ENCODE measurements at regions not wholly inside any gene's neighbourhood (a gene's known extent, or its start where the extent isn't known, plus 50 kb on each side); places are given as distances from the start of the nearest gene placed in this dataset.

DNA sequence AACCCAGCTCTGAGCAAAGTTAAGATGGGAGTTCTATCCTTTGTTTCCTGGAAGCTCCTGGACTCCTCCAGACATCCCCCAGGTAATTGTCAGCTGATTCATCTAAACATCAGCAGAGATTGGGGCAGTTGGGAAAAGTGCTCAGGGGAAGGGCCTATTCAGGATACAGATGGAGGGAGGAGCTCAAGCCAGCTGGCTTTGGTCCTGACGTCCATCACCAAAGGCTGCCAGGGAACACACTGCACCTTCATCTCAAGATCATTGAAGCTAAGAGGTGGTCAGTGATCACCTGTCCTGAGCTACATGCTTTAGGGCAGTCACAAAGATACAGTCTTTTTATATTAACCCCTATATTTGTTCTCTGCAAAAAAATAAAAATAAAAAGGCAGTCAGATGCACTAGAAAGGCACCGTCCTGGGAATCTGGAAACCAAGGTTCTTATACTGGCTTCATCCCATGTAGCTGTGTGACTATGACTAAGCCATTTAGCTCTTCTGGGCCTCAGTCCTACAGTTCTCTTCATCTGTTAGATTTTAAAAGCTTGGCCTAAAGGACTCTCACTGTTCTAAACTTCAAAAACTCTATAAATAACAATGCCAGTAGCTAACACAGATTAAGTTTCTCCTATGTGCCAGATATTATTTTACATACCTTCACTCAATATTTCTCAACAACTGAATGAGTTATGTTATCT lies 446.5 kb downstream of the BCL11A start:
- no peak for DNase-seq (ENCODE audit: low read depth in 2 of 3, low spot score in 1 of 3)

DNA sequence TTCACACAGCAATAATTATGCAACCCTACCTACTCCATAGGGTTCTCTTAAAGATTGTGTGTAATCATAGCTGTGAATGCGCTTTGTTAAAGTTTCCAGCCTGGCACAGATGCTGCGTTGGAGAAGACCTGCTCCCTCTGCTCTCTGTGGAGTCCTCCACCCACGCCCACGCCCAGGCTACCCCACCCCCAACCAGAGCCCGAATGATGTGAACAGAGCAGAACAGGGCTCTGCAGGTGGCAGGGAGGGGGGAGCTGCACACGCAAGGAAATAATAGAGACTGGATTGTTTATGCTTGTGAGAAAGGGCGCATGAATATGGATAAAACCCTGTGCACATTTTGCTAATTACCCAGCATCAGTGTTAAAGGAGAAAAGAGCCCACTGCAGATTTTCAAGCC lies 447.5 kb downstream of the BCL11A start:
- no peak for DNase-seq (ENCODE audit: low read depth in 2 of 3, low spot score in 1 of 3)

DNA sequence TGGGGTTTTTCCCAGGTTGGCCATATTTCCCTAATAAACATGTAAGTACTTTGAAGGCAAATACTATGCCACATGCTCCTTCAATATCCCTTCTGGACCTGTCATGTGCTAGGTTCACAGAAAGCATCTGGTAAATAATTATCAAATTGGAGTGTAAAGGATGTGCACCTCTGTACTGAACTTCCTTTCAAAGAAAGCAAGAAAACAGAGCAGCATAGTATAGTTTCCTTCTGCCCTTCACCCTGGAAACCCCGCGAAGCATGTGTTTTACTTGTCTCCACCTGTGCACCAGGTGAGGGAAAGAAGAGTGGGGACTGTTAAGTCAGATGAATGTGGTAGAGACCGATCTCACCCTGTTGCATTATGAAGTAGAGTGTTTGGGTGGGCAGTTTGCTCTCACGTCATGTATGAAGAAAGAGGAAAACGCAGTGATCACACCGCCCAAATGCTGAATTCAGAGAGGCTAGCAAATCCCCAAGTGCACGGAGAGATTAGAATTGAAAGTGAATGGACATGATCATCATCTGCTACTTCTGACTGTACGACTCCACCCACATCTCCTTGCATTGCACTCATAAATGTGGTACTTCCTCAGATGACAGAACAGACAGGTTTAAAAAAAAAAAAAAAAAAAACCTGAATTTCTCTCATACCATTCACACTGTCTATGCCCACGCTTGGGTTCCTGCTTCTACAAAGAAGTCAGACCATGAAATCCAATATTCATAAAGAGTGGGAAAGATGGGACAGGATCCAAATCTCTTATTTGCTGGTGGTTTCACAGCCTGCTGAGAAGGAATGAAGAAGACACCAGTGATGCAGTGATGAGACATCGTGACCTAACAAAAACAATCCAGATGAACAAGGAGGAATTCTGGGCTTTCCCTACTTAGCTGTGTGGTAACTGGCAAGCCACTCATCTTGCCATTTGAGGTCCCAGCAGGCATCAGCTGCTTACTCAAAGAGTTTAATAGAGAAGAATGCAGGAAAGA lies 448.6 kb downstream of the BCL11A start:
- no peak for DNase-seq (ENCODE audit: low read depth in 2 of 3, low spot score in 1 of 3)

DNA sequence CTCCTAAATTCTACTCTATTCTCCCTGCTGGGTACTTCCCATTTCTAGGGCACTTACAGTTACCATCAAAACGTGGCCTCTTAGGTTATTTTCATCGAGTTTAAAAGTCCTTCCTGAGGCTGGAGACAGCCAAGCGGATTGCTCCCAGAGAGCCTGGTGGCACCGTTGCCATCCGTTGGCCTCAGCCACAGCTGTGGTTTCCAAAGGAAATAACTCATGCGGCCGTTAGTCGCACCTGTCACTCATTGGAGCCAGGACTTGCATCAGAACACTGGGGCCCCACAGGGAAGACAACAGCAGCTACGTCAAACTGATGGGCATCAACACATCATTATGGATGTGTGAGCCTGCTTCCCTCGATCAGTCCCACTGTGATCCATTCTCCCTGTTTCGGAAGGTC lies 453.4 kb downstream of the BCL11A start:
- DNase-seq (ENCODE audit: low read depth in 2 of 3, low spot score in 1 of 3): no peak

DNA sequence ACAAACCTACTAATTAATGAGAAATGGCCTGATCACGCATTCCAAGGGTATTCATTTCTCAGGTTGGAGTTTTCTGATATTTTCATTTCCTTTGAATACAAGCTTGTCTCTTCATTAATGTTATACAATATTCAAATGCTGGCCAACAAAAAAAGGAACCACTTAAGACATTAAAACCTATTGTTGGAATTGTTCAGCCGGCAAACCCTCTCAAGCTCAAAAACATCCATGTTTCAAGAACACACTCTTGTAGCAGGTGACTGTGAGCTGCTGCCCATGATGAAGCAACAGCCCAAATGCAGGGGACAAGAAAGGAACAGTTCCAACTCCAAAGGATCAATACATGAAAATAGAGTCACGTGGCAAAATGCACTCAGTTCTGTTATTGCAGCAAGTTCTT lies 454.5 kb downstream of the BCL11A start:
- no peak for DNase-seq (ENCODE audit: low read depth in 2 of 3, low spot score in 1 of 3)

DNA sequence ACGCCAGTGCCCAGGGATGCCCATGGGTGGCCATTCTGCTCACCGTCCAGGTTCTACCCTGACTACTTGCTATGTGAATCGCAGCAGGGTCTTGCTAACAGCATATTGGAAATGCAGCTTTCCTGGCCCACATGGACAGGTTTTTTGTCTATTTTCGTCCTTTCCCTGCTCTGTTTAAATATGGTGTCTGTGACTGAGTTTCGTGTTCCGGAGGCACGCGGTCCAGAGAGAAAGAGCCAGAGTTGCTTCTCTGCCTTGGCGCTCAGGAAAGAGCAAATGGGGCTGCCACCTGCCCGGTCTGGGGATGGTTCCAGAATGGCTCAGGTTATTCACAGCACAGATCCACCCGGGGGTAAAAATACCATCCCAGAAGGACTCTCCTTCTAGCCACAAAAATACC lies 456.2 kb downstream of the BCL11A start:
- no peak for DNase-seq (ENCODE audit: low read depth in 2 of 3, low spot score in 1 of 3)

DNA sequence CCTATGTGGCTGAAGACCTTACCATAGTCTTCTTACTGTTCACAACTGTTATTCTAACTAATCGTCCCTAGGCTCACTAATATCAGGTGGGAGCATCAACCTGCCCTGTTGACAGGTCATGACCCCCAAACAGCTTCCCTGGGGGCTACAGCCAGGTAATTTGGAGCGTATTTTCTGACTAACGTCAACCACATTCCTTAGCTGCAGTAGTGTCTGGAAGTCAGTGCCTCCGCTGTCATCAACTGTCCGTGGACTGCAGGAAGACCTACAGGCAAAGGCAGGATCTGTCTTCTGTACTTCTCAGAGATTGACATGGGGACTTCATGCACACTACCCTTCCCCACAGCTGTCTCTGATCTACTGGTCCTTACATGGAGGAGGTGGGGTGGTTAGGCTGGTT lies 456.9 kb downstream of the BCL11A start:
- no peak for DNase-seq (ENCODE audit: low read depth in 2 of 3, low spot score in 1 of 3)

DNA sequence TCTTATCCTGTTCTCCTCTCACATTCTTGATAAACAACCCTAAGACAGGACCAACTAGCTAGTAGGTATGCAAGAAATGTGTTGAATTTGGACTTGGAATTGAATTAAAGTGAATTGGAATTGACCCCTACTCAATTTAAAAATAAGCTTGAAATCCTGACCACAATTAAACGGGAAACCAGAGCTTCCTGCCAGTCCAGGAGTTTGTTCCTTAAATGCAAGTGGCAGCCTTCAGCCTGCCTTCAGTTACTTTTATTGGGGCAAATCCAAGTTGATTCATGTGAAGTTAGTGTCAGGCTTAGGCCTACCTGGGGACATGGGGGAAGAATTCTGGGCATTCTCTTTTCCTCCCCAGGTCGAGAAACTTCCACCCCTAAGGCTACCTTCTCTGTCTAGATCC lies 457.6 kb downstream of the BCL11A start:
- no peak for DNase-seq (ENCODE audit: low read depth in 2 of 3, low spot score in 1 of 3)

DNA sequence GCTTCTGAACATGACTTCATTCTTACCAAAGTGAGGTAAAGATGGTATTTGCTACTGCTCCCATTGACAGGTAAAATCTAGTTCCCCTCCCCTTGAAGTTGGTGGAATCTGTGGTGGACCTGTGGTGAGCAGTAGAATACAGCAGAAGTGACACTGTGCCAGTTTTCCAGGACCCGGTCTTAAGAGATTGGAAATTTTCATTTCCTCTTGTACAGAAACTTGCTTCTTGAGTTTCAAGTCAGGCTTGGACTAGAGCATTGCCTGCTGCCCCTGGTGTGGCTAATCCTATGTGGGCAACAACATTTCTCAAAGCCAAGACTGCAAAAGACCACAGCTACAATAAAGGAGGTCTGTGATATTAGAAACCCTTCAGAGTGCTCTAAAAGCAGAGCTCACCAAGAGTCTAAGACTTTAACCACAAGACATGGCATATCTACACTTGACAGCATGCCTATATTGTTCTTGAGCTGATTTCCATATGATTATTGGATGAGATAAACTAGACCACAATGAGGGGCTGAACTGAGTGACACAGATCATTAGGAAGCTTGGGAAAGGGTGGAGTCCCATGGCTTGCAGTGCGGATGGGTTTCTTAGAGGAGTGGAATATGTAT lies 458.1 kb downstream of the BCL11A start:
- DNase-seq (ENCODE audit: low read depth in 2 of 3, low spot score in 1 of 3): no peak

DNA sequence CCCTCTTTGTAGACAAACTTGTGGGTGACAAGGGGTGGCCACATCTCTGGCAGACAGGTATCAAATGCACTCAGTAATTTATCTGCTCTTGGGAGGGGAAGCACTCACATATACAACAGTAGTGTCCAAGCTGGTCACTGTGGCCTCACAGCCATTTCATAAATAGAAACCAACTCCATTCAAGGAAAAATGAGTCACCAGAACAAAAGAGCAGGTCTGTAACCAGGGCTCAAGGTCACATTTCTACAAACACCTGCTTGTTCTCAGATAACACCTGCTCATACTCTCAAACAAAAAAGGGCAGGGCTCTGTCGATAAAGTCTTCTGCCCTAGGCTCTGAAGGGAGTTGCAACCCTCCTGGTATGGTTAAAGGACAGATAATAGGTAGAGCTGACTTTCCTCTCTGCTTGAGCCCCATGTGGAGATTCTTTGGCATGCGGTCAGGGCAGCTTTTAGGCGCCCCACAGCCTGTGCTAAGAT lies 459.0 kb downstream of the BCL11A start:
- DNase-seq (ENCODE audit: low read depth in 2 of 3, low spot score in 1 of 3): no peak

DNA sequence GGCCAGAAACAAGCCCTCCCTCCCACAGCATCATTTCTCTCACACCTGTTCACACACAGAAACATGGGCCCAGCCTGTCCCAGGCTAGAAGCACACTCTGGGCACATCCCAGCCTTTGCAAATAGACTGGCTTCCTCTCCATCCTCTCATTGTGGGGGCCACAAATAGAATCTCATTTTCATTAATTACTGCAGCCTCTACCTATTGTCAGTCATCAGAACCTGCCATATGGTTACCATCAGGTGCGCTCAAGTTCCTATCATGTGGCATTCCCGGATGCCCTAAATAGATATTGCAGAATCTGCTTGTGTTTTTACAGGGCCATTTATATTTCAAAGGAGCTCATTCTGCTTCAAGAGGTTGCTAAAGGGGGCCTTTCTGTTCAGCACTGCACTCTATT lies 460.7 kb downstream of the BCL11A start:
- DNase-seq (ENCODE audit: low read depth in 2 of 3, low spot score in 1 of 3): no peak

DNA sequence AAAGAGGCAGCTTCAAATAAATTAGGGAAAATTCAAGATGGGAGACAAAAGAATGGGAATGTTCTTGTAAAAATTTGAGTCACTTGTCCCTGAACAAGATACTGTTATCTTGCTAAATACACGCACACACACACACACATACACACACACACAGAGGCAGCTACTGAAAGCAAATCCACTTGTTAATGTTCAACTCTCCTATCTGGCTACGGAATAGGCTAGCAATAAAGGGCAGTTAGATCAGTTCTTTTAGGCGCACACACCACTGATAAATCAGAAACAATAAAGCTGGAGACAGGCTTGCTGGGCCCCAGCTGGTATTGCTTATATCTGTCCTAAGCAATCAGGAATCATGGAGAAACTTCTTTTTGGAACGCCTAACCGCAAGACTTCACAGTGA lies 461.6 kb downstream of the BCL11A start:
- DNase-seq (ENCODE audit: low read depth in 2 of 3, low spot score in 1 of 3): no peak

DNA sequence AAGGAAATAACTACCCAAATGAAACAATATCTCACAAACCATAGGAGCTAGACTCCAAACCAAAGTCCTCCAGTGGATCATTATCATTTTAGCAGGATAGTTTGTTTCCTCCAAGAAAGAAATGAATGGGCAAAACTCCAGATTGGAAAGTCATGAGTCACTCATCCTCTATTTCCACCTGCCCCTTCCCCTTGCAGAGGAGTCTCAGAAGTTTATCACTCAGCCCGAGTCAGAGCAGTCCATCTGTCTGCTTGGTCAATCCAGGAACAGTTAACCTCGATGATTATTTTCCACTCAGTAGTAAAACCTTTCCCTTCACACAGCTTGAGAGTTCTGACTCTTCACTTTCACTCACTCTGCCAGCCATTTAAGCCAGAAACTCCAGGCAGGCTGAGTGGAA lies 462.2 kb downstream of the BCL11A start:
- DNase-seq (ENCODE audit: low read depth in 2 of 3, low spot score in 1 of 3): no peak

DNA sequence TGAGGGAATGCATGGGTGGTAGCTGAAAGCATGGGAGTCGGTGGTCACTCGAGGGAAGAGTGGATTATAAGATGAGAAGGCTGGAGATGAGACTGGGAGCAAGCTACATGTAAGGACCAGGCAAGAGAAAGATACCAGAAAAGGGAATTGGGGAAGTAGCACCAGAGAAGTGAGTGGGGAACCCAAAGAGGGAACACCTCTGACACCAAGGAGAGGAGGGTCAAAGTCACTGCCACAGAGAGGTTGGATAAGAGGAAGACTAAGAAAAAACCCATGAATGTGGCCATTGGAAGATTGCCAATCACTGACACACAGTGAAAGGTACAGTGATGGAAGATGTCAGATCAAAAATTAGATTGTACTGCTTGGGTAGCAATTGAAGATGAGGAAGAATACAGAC lies 473.9 kb downstream of the BCL11A start:
- no peak for DNase-seq (ENCODE audit: low read depth in 2 of 3, low spot score in 1 of 3)

DNA sequence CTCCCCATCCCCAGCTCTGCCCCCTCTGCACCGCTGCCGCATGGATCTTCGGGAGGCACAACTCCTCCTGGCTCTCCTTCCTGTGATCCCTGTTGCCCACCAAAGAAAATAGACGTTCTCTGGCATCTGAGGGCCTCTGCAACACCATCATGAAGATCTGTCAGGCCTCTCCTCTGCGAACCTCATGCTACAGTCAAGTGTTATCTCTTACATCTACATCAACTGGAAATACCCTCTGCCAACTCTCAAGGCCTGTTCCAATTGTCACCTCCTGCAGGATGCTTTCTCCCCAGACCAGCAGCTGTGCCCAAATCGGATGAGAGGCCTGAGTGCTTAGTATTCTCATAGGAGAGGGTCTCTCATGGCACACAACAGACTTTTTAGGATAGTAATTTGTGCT lies 478.4 kb downstream of the BCL11A start:
- DNase-seq (ENCODE audit: low read depth in 2 of 3, low spot score in 1 of 3): no peak

DNA sequence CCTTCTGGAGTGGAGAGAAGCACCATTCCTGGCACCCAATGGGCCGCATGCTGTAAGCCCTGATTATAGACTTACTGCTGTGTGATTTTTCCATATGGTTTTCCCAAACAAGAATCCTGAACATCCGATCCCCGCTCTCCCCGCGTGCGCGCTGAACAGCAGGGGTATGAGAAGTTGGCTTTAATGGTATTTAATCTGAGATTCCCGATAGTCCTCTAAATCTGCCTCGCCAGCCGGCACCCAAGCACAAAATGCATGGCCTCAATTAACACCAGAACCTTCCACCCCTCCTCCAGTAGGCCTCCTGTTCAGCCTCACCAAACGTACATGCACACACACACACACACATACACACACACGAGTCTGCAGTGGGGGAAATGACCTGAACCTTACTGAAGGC lies 480.3 kb downstream of the BCL11A start:
- no peak for DNase-seq (ENCODE audit: low read depth in 2 of 3, low spot score in 1 of 3)

DNA sequence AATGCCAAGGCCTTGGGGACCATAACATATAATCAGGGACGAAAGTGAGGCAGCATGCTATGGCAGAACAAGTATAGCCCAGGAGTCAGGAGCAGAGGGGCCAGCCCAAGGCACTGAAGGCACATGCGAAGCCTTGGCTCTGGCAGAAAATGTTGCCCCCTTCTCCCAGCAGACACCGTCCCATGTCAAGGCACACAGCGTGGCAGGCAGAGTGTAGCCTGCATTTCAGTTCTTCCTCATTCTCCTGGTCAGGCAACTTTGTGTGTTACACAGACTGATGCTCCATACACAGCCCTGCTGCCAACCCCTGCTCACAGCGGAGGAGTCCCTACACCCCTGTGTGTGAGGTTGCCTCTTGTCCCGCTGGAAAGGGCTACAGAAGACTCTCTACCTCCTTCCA lies 480.8 kb downstream of the BCL11A start:
- DNase-seq (ENCODE audit: low read depth in 2 of 3, low spot score in 1 of 3): no peak

DNA sequence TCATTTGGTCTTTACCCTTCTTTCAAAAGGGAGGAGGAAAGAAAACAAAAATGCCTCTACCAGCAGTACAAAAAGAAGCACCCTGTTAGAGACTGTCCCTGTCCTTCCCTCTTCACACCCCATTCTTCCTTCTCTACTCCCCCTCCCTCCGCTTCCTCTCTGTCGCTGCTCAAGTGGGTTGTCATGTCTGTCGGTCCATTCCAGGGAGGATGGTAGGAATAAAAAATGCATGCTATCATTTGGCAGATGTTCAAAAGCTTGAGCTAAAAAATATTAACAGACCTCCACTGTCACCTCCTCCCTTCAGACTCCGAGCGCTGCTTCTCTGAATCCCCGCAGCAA lies 482.0 kb downstream of the BCL11A start:
- DNase-seq (ENCODE audit: low read depth in 2 of 3, low spot score in 1 of 3): no peak

DNA sequence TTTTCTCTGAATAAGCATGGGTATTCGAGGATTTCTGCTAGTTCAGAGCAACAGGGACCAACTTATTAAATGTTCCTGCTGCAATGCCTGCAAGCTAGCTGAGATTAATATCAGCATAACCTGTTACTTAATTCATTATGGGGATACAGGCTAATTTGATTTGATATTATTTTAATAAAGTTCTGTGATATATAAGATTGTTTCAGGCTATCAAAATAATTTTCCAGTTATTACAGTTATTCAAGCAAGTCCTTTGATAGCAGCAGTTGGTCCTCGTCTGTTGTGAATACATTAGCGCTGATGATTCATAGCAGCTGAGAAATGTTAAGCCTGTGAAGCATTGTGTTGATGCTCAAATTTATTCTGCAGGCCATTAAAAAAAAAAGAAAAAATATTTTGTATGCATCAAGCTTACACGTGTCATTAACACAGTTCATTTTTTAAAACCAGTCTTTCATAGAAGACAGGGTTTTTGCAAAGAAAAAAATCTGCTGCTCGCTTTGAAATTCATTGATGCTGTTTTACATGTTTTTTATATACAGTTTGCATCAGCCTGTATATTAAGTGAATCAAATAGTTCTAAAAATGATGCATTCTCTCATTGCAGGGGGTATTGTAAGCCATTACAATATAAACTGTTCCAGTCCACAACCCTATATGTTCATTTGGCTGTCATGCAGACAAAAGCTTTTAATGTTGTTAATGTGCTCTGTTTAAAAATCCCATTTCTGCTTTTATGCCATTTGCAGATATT lies 482.5 kb downstream of the BCL11A start:
- DNase-seq (ENCODE audit: low read depth in 2 of 3, low spot score in 1 of 3): no peak

DNA sequence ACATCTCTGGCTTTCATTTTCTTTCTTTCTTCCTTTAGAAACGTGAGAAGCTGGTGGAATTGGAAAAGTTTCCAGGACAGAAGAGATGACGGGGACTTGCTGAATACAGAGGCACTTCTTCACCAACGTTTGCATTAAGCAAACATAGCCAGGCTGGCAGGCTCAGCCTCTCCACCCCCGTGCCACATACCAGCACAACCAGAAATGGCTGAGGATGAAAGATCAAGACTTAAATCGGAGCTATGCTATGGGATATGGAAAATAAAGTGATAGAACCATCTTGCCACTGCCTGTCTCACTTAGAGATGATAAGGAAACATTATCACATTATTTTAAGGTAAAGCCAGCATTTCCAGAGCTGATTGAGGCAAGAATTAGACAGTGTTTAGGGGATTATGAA lies 483.3 kb downstream of the BCL11A start:
- DNase-seq (ENCODE audit: low read depth in 2 of 3, low spot score in 1 of 3): no peak

DNA sequence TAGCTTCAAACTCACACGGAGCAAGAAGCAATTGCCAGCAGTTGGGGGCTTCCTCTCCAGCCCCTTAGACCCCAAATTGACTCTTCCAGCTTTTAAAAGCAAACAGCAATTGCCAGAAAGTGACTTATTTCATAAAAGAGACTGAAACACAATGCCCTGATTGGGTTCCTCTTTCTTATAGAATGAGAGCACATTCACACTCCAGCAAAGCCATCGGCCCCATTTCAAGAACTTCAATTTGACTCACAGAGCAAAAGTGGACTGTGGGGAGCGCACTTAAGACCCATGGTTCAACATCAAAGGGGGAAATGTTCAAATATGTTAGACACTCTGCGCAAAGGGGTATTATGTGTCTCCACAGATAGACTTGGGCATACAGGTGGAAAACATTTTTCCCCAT lies 484.7 kb downstream of the BCL11A start:
- no peak for DNase-seq (ENCODE audit: low read depth in 2 of 3, low spot score in 1 of 3)
